ENCODE measurements at regions not wholly inside any gene's neighbourhood (a gene's known extent, or its start where the extent isn't known, plus 50 kb on each side); places are given as distances from the start of the nearest gene placed in this dataset.
A peak's percentile ranks its signal among the peaks of the same experiment; 100 is the strongest.

DNA sequence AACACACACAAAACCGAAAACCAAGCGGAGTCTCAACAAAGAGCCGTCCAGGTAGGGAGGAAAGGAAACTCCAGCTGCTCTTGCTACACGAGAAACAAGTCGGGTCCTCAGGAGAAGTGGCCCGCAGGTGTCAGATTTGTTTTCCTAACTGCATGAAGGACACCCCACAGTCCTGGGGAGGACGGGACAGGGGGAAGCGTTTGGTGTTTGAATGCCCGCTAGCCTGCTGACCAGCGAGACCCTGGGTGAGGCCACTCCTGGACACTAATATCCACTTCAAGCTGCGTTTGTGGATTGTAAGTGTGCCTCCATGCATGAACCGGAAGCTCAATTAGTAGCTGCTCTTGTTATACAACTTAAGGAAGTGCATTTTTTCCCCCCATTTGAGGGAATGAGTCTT is 299.5 kb downstream of the MAF start:
- no peaks in the 10 kb centered on the region for H3K79me2 ChIP-seq (ENCODE audit: insufficient read depth)
- H3K36me3 ChIP-seq (replicated peaks in 1 of 2; ENCODE audit: control insufficient read depth in 1 of 2, insufficient read depth in 2 of 2, low read length in 1 of 2), result no peaks in the 10 kb centered on the region
- no peak for DNase-seq
- H3K9me2 ChIP-seq, result no peaks in the 10 kb centered on the region
- H3K9me3 ChIP-seq, result no peaks in the 10 kb centered on the region
- no peak overlapping the region for H3K4me3 ChIP-seq (ENCODE audit: low read depth in 2 of 2, low read length in 1 of 2)
- no peaks in the 10 kb centered on the region for H3F3A ChIP-seq (replicated peaks; ENCODE audit: insufficient read depth)
- no peaks in the 10 kb centered on the region for H3K27me3 ChIP-seq (ENCODE audit: insufficient read depth)
- H4K20me1 ChIP-seq (ENCODE audit: insufficient read depth), result no peaks in the 10 kb centered on the region
- 52% methylated on average over 12 of the region's 12 CpGs for WGBS (ENCODE audit: low lambda C conversion rate)
- H3K4me1 ChIP-seq (ENCODE audit: control insufficient read depth in 1 of 2, insufficient read depth in 2 of 2, low read depth in 1 of 2, low read length in 1 of 2), result peaks cover 0 to 6% of the 10 kb centered on the region in 2 experiments; a peak in 1 of 4 replicates
- no peak overlapping the region for H3K4me2 ChIP-seq
- H2AFZ ChIP-seq (ENCODE audit: low read depth), result no peak overlapping the region
- no peak overlapping the region for H3K9ac ChIP-seq
- POLR2A ChIA-PET, result no interaction called here
- TF ChIP-seq, protein P1, sequence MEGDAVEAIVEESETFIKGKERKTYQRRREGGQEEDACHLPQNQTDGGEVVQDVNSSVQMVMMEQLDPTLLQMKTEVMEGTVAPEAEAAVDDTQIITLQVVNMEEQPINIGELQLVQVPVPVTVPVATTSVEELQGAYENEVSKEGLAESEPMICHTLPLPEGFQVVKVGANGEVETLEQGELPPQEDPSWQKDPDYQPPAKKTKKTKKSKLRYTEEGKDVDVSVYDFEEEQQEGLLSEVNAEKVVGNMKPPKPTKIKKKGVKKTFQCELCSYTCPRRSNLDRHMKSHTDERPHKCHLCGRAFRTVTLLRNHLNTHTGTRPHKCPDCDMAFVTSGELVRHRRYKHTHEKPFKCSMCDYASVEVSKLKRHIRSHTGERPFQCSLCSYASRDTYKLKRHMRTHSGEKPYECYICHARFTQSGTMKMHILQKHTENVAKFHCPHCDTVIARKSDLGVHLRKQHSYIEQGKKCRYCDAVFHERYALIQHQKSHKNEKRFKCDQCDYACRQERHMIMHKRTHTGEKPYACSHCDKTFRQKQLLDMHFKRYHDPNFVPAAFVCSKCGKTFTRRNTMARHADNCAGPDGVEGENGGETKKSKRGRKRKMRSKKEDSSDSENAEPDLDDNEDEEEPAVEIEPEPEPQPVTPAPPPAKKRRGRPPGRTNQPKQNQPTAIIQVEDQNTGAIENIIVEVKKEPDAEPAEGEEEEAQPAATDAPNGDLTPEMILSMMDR (IDR thresholded peaks at IDR 0.05), result no peak
- TF ChIP-seq EZH2phosphoT487 (IDR thresholded peaks at IDR 0.05; ENCODE audit: borderline replicate concordance, low read depth) (no peak), RCOR1 (IDR thresholded peaks at IDR 0.05; ENCODE audit: low read length) (no peak), FOXJ3 (CRISPR knock-in tag; IDR thresholded peaks at IDR 0.05) (no peak)
- CTCF ChIA-PET, result no interaction called here
- H3K27ac ChIP-seq (ENCODE audit: low read depth in 2 of 2, low read length in 1 of 2), result no peak overlapping the region

DNA sequence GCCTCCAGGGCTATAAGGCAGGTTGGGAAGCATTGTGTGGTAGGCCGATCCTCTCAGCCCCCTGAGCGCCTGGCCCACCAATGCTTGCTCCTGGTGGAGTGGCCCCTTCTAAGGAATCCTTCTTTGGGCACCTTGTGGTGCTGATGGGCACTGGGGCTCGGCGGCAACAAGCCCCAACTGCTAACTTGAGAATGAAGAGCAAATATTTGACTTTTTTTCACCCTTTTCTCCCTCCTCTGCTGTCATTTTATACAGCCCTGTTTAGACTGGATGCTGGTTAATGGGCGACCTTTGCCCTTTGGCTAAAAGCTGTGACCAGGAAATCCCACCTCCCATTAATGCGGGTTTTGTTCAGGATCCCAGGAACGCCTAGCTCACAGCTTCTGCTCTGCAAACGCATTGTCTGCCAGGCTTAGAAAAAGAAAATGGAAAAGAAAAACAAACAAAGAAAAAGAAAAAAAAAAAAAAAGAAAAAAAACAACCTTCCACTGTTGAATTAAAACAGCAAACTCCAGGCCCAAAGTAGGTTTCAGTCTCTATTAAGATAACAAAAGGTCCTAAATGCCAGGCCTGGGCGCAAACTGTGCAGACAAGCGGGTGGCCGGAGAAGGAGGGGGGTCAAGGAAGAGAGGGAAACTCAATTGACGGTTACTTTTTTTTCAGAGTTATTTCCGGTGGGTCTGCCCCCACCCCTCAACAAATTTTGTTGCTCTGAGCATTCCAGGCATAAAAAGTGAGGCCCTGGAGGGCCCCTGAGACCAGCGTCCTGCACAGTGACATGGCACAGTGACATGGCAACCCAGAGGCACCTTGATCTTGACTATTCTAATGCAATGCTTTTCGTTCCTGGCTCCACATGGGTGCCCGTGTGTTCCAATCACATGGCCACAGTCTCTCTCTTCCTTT is 301.4 kb downstream of the MAF start:
- no peaks in the 10 kb centered on the region for H3K27me3 ChIP-seq (ENCODE audit: insufficient read depth)
- no peaks in the 10 kb centered on the region for H3K79me2 ChIP-seq (ENCODE audit: insufficient read depth)
- no peaks in the 10 kb centered on the region for H3K9me3 ChIP-seq
- no peak overlapping the region for H3K9ac ChIP-seq
- TF ChIP-seq, protein P2, sequence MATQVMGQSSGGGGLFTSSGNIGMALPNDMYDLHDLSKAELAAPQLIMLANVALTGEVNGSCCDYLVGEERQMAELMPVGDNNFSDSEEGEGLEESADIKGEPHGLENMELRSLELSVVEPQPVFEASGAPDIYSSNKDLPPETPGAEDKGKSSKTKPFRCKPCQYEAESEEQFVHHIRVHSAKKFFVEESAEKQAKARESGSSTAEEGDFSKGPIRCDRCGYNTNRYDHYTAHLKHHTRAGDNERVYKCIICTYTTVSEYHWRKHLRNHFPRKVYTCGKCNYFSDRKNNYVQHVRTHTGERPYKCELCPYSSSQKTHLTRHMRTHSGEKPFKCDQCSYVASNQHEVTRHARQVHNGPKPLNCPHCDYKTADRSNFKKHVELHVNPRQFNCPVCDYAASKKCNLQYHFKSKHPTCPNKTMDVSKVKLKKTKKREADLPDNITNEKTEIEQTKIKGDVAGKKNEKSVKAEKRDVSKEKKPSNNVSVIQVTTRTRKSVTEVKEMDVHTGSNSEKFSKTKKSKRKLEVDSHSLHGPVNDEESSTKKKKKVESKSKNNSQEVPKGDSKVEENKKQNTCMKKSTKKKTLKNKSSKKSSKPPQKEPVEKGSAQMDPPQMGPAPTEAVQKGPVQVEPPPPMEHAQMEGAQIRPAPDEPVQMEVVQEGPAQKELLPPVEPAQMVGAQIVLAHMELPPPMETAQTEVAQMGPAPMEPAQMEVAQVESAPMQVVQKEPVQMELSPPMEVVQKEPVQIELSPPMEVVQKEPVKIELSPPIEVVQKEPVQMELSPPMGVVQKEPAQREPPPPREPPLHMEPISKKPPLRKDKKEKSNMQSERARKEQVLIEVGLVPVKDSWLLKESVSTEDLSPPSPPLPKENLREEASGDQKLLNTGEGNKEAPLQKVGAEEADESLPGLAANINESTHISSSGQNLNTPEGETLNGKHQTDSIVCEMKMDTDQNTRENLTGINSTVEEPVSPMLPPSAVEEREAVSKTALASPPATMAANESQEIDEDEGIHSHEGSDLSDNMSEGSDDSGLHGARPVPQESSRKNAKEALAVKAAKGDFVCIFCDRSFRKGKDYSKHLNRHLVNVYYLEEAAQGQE (IDR thresholded peaks at IDR 0.05; ENCODE audit: low read depth, low read length), result no peak
- CTCF ChIA-PET, result no interaction called here
- no peaks in the 10 kb centered on the region for H3K9me2 ChIP-seq
- H4K20me1 ChIP-seq (ENCODE audit: insufficient read depth), result no peaks in the 10 kb centered on the region
- H3K36me3 ChIP-seq (replicated peaks in 1 of 2; ENCODE audit: control insufficient read depth in 1 of 2, insufficient read depth in 2 of 2, low read length in 1 of 2), result no peaks in the 10 kb centered on the region
- no peak overlapping the region for H3K4me3 ChIP-seq (ENCODE audit: low read depth in 2 of 2, low read length in 1 of 2)
- POLR2A ChIA-PET, result no interaction called here
- no peak overlapping the region for H3K4me2 ChIP-seq
- H3K4me1 ChIP-seq (ENCODE audit: control insufficient read depth in 1 of 2, insufficient read depth in 2 of 2, low read depth in 1 of 2, low read length in 1 of 2), result peaks cover 0 to 6% of the 10 kb centered on the region in 2 experiments; a peak in 1 of 4 replicates
- no peak overlapping the region for H3K27ac ChIP-seq (ENCODE audit: low read depth in 2 of 2, low read length in 1 of 2)
- DNase-seq, result peak; percentile 30
- H2AFZ ChIP-seq (ENCODE audit: low read depth), result no peak overlapping the region
- H3F3A ChIP-seq (replicated peaks; ENCODE audit: insufficient read depth), result no peaks in the 10 kb centered on the region
- WGBS (ENCODE audit: low lambda C conversion rate), result 35% methylated on average over 15 of the region's 16 CpGs

Measured in SK-N-SH (cell line).